GM18867 (cell line): ENCODE measurements at regions not wholly inside any gene's neighbourhood (a gene's known extent, or its start where the extent isn't known, plus 50 kb on each side); places are given as distances from the start of the nearest gene placed in this dataset.

ENCODE experiments used
- ATAC-seq: cut with Tn5 transposase; IDR thresholded peaks from one replicate; pipeline ENCODE4 v1.9.1; 2021; ENCODE audit warnings: mild to moderate bottlenecking, moderate library complexity; ENCODE audit not compliant: unreplicated experiment

DNA sequence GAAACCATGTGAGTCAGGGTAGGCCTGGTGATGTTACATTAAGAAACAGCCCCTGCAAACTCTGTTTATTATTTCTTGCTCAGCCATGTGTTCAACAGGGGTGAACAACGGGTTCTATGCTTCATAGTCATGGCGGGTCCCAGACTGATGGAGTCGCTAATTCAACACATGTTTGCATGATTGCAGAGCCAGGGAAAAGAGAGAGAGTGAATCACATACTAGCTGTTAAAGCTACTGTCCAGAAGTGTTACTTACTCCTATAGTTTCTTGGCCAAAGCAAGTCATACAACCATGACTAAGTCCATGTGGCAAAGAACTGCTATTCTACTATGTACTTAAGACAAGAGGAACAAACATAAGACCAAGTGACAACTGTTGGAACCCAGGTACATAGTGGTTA is 241.2 kb upstream of the SKOR2 start:
- no peak for ATAC-seq

DNA sequence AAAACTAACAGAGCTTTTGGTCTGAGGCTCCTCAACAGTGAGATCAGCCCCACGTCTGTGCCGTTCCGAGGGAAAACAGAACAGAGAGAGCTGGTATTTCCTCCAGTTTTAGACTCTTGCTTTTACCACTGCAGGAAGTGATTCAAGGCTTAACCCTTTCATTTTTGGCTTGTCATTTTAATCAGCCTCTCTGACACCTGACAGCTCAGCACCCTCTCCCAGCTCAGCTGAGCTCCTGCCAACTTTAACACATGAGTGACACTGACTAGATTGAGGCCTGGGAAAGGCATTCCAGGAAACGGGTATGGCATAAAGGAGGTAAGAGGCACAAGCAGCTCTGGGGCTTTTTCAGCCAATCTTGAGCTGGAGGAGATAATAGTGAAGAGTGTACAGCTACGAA is 239.4 kb upstream of the SKOR2 start:
- no peak for ATAC-seq

DNA sequence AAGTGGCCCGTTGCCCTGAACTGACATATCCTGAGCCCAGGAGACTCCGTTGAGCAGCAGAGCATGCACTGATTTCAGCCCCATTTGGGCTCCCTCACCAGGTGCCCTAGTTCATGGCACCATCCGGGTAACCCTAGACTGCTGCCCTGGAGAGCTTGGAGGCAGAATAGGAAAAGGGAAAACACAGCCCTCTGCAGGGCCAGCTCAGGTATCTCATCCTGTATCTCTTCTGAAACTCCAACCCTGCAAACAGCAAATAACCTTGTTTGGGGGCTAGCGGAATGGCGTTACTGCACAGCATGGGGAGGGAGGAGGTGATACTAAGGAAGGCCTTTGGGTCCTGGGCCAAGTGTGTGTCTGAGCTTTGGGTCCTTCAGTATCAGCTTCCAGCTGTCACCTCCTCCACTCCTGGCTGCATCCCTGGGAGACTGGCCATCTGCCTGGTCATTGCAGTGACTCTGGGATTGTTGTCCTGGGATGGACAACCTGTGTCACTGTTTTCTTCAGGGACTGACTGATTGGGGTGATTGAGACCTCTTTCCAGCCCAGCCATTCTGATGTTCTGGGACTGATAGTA is 233.8 kb upstream of the SKOR2 start:
- ATAC-seq, result no peak

DNA sequence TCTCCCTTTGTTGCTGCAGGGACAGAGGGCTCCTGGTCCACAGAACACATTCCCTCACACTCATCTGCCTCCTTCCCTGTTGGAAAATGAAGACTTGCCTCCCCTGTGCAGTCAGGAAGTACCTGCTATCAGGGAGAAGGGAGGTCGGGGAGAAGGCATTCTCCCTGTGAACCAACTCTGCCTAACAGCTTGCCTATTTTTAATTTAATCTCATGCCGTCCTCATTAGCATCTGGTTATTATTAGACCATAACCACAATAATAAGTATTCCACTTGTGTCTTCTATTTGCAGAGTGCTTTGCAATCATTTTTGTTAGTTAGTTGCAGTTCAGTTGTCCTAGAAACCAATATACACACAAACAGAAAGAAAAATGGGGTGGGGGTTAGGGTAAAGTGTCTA is 232.6 kb upstream of the SKOR2 start:
- no peak for ATAC-seq

DNA sequence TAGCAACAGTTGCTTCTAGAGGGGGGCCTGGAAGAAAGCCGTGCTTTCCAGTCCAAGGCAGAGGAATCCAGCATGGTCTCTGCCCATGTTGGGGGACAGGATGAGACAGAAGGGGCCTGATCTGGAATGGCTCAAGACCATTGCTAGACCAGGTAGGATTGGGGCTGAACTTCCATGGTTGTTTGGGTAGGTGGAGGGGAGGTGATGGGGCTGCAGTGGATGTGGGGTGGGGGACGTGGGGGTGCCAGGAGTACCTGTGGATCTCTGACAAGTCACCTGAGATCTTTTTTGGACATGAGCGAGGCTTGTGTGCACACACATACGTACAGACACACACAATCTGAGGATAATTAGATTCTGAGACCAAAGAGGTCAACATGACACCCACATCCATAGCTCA is 228.7 kb upstream of the SKOR2 start:
- ATAC-seq, result no peak

DNA sequence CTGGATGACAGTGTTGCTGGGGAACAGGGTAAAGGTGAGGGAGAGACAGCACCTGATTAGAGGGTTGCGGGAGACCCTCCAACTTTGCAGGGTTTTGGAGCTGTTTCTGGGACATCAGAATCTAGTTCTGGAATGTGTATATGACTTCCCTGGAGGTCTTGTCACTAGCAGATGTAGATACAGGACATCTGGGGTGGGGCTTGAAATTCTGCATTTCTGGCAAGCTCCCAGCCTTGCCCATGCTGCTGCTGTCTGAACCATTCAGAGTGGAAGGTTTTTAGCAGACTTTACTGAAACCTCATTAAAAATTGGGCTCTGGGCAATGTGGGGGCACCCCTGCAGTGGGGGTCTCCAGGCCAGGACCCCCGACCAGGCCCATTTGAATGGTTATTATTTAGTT is 220.3 kb upstream of the SKOR2 start:
- no peak for ATAC-seq

DNA sequence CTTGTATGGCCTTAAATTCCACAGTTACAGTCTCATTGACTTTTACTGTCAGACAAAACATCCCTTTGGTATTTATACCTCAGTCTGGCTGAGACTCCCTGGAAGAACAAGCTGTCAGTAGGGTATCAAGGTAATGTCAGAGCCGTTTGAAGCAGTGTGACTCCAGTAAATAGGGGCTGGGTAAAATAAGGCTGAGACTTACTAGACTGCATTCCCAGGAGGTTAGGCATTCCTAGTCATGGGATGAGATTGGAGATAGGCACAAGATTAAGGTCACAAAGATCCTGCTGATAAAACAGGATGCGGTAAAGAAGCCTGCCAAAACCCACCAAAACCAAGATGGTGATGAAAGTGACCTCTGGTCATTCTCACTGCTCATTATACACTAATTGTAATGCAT is 219.5 kb upstream of the SKOR2 start:
- ATAC-seq, result no peak

DNA sequence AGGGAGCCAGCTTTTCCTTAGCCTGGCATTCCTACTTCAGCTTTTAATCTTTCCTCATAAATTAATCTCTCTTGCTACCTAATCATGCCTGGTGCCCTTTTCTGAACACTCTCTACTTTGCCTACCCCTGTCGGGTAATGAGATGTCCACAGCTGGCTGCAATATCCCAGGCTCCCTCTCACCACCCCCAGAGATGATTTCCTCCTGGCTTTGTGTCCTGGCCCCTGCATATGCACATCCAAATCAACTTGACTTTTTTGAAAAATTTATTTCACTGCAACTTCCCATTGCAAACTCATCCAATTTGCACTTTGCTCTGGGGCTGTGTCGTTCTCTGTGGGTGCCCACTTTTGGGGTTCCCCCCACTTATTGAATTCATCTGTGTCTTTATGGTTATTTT is 218.1 kb upstream of the SKOR2 start:
- ATAC-seq, result no peak

DNA sequence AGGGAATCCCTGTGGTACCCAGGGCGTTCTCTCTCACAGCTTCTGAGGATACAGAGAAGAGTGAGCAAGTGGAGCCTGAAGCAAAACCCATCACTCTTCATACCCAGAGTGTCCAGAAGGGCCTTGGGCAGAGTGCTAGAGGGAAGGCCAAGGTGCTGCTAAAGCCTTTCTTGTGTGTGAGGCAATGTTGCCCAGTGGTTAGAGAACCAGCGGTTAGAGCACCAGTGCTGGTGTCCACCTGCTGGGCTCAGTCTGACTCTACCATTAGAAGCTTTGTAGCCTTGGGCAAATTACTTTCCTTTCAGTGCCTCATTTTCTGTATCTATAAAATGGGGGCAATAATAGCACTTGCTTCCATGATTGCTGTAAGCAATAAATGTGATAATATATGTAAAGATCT is 210.5 kb upstream of the SKOR2 start:
- no peak for ATAC-seq

DNA sequence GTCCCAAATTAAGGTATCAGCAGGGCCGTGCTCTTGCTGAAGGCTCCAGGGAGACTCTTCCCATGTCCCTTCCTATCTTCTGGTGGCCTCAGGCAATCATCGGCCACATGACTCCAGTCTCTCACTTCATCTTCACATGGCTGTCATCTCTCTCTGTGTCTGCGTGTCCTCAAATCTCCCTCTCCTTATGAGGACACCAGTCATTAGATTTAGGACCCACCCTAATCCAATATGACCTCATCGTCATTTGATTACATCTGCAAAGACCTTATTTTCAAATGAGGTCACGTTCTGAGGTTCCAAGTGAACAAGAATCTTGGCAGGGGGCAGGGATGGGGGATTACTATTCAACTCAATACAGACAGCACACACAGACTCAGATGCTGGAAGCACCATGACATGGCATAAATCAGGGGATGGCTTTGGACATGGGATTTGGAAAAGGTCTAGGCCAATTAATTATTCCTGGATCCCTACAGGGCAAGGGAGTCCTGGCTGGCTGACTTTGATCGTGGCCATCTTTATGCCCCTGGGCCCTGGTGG is 210.0 kb upstream of the SKOR2 start:
- no peak for ATAC-seq

DNA sequence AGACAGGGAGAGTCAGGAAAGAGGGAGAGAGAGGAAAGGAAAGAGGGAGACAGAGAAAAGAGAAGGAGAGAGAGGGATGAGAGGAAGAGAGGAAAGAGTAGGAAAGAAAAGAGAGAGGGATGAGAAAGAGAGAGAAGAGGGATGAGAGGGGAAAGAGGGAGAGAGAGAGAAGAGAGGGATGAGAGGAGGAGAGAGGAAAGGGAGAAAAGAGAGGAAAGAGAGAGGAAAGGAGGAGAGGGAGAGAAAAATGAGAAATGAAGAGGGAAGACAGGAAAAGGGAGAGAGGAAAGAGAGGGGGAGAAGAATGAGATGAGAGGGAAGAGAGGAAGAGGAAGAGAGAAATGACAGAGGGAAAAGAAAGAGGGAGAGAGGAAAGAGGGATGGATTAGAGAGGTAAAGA is 207.0 kb upstream of the SKOR2 start:
- ATAC-seq, result no peak

DNA sequence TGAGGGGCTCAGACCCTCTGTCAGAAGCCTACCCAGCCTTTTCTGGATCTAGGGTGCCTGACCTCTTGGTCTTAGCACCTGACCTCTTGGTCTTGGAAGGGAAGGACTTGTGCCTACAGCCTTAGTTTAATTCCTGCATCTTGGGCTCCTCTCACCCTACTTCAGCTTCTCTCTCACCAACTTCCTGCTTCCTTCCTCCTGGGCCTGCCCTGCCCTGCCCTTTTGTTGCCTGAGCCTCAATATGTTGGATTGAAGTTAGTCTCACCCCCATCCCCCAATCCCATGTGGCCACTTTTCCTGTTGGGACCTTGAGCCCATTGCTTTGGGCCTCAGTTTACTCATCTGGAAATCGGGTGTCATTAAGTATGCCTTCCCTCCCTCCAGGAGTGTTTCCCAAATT is 206.2 kb upstream of the SKOR2 start:
- no peak for ATAC-seq

DNA sequence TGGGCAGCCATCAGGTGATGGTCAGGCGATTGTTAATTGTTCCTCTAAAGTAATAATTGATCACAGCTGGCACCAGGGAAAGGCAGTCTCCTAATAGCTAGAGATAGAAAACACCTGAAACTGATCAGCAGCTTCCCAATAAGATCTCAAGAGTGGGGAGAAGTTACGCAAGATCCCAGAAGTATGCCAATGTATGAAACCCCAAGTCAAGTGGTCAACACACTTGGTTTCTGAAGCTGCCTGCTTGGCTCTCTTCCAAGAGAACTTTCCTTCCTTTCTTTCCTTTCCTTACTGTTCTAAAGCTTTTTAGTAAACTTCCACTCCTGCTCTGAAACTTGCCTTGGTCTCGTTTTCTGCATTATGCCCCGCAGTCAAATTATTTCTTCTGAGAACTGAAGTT is 201.6 kb upstream of the SKOR2 start:
- no peak for ATAC-seq

DNA sequence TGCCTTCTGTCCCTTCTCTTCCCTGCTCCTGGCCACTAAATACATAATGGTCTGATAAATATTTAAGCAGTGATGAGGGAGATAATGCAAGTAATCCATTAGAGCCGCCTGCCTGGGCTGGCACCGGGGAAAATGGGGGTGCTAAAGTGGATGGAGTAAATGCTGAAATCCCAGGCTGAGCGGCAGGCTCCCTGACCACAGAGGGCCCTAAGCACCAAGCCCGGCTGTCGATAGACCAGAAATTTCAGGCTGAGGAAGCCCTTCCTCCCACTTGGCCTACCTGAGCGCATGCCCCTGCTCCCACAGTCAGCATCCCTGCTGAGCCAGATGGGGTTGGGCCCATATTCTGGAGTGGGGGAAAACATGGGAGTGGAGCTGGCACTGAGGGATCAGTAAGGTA is 197.5 kb upstream of the SKOR2 start:
- no peak for ATAC-seq

DNA sequence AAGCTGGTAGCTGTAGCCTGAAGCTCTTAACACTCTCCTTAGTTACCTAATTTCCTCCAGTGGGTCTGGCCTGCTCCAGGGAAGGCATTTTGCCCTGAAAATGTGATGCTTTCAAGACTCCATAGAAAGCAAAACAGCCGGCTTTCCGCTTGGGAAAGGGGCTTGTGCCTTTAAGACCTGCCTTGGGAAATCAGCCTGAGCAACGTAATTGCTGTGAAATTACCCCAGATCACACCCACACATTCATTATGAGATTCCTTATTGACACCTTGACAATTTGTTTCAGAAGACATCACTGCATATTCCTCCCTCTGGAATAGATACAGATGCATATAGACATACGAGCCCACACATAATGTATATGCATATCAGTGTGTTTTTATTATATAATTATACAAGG is 190.5 kb upstream of the SKOR2 start:
- no peak for ATAC-seq

DNA sequence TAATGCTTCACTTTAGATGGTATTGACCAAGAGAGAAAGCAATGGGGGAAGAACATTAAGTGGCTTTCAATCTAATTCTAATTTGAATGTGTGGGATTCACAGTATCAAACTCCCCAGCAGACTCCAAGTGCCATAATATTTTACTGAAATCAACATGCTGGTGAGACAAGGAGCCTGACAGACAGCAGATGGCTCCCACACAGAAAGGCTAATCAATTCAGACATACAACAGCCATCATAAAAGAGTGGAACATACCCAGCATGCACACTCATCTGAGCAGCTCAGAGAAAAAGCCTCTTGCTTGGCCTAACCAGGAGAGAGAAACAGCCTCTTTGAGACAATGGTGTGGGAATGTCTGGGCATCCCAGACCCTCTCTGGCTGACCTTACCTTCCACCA is 186.5 kb upstream of the SKOR2 start:
- no peak for ATAC-seq

DNA sequence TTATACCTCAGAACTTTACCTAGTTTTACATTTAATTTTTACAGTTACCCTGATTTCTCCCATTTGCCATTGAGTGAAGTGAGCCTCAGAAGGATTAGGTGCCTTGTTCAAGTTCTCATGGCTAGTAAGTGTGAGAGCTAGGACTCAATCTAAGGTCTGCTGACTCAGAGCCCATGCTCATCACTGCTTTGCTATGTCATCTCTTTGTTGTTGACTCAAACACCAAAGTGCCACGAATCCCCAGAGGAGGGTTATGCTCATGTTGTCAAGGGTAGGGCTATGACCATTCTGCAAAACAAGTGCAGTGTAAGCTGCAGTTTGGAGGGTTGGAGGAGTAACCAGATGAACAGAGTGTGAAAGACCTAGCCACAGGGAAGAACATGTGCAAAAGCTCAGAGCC is 185.4 kb upstream of the SKOR2 start:
- ATAC-seq, result no peak

DNA sequence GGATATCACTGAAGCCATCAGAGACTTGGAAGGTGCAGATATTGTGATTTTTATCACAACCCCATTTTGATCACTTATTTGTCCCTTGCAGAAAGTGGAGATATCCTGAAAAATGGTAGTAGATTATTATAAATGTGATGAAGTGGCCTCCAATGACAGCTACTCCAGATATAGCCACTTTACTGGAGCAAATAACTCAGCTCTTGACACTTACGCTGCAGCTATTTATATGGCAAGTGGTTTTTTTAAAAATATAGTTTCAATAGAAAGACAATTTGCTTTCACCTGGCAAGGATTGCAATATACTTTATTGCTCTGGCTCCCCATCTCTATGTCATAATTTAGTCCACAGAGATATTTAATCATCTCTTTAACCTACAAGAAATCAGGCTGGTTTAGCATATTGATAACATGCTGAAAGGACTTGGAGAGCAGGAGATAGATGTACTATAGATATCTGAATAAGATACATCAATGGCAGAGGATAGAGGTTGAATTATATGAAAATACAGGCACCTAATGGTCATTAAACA is 182.8 kb upstream of the SKOR2 start:
- no peak for ATAC-seq

DNA sequence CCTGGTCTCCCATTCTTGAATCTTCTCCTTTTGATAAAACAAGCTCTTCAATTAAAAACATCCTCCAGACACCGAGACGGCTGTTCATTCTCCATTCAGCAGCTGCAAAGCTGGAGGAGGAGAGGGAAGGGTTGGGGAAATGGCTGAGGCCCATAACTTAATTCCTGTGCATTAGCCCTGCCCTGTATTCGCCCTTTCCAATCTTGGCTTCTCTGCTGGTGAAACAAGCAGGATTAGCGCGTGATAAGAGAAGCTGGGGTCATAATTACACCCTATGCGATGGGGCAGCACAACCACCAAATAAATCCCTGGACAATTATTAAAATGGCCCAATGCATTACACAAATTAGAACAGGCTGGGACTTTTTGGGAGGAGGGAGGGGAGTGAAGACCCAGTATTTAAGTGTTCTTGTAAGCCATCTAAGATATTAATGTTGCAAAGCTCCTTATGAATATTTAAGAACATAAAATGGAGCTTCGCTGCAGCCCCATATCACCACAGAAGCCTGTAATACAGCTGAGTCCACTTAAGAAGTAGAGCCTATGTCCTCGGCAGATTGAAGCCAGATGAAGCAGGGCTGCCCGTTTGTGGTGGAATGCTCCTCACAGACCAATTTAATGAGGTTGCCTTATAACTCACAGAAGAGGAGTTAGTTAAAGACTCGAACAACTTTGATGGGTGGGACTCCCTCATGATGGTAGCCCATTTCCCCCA is 176.6 kb upstream of the SKOR2 start:
- no peak for ATAC-seq

DNA sequence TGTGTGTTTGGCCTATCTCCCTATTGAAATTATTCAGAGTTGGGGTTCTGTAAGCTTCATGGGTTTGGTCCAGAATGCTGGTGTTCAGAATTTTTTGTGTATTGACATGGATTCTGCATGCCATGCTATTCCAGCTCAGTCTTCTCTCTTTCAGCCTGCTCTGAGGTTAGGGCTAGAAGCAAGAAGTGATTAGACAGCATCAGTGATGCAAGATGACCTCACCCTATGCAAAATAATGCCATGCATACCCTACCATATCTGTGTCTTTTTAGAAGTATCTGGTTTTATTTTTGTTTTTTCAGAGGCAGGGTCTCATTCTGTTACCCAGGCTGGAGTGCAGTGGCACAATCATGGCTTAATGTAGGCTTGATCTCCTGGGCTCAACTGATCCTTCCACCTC is 175.6 kb upstream of the SKOR2 start:
- ATAC-seq, result no peak

DNA sequence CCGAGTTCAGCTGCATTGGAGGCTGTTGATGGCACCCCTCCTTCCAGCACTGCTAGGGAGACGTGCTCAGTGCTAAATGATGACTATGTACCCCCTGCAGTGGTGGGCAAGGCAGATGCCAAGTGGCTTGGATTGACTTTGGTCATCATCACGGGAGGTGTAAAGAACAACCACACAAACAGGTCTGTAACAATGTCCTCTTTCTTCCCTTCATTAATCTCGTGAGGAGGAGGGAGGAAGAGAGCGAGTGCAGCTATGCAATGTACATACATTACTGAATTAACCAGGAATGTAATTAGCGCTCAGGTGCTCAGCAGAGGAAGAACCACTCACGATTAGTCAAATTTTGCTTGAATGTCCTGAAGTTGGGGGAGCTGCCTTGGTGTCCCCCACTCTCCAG is 173.9 kb upstream of the SKOR2 start:
- ATAC-seq, result no peak

DNA sequence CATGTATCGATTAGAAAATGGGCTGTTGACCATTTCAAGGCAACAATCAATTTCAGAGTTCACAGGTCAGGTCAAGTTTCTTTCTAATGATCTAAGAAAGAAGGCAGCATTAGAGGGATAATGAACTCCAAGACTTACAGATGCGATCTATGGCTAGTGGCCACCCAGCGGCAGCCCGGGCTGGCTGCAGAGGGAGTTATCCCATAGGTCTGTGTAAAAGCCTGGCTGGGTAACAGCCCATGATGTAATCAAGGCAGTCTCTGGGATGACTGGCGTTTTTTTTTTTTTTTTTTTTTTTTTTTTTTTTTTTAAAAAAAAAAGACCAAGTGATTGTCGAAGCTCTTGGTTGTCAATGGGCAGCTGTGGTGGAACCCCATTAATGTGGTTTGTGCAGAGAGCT is 171.1 kb upstream of the SKOR2 start:
- no peak for ATAC-seq

DNA sequence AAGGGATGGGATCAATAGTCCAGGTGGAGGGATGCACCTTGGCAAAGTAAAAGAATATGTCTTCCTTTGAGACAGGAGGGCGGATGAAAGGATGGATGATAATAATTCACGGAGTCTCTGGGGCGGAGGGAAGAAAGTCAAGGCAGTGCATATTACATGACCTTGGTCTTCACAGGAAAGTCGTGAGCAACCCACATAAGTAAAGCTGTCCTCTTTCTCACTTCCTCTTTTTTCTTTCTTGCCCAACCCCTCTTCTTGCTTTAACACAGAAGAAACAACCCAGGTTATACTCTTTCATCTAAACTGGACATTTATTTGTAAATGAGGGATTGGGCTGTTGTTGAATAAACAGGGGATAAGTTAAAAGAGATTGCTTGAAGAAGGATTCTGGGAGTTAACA is 168.7 kb upstream of the SKOR2 start:
- peak; percentile 91 for ATAC-seq
